HG02759 (cell line): ENCODE measurements at regions not wholly inside any gene's neighbourhood (a gene's known extent, or its start where the extent isn't known, plus 50 kb on each side); places are given as distances from the start of the nearest gene placed in this dataset.
"Not testable (repeated sequence)": the region's sequence is repeated elsewhere in the genome, so short reads cannot be mapped to it uniquely, and the experiment has no call there.

Experiments used
- ATAC-seq: cut with Tn5 transposase; IDR thresholded peaks from one replicate; pipeline ENCODE4 v1.9.1; 2021; ENCODE audit warnings: mild to moderate bottlenecking, moderate library complexity; ENCODE audit not compliant: unreplicated experiment

- ATAC-seq = no peak
Measured at GRCh38 chr6:85772641-85773040, 130.0 kb upstream of the SYNCRIP start.

GRCh38 chr6:85771925-85772430, 129.3 kb upstream of the SYNCRIP start:
- ATAC-seq = no peak

- ATAC-seq = no peak
Measured at GRCh38 chr6:85771455-85771854, 128.8 kb upstream of the SYNCRIP start.

- no peak for ATAC-seq
Measured at GRCh38 chr6:85764844-85765243, 122.2 kb upstream of the SYNCRIP start.

- no peak for ATAC-seq
Measured at GRCh38 chr6:85756982-85757381, 114.3 kb upstream of the SYNCRIP start.

GRCh38 chr6:85754894-85755293, 112.2 kb upstream of the SYNCRIP start:
- no peak for ATAC-seq

GRCh38 chr6:85752602-85753001, 109.9 kb upstream of the SYNCRIP start:
- ATAC-seq = no peak

GRCh38 chr6:85751374-85752055, 108.8 kb upstream of the SYNCRIP start:
- no peak for ATAC-seq

GRCh38 chr6:85750146-85750545, 107.5 kb upstream of the SYNCRIP start:
- not testable (repeated sequence) for ATAC-seq

- no peak for ATAC-seq
Measured at GRCh38 chr6:85749236-85749635, 106.5 kb upstream of the SYNCRIP start.

- no peak for ATAC-seq
Measured at GRCh38 chr6:85747666-85748065, 105.0 kb upstream of the SYNCRIP start.

- no peak for ATAC-seq
Measured at GRCh38 chr6:85747093-85747492, 104.4 kb upstream of the SYNCRIP start.

GRCh38 chr6:85744433-85744970, 101.8 kb upstream of the SYNCRIP start:
- no peak for ATAC-seq

- ATAC-seq = no peak
Measured at GRCh38 chr6:85726206-85726605, 83.5 kb upstream of the SYNCRIP start.

- no peak for ATAC-seq
Measured at GRCh38 chr6:85715797-85716196, 73.1 kb upstream of the SYNCRIP start.

- ATAC-seq = no peak
Measured at GRCh38 chr6:85714893-85715530, 72.3 kb upstream of the SYNCRIP start.

- ATAC-seq = no peak
Measured at GRCh38 chr6:85712346-85712745, 69.7 kb upstream of the SYNCRIP start.

- ATAC-seq = not testable (repeated sequence)
Measured at GRCh38 chr6:85707515-85708145, 64.9 kb upstream of the SYNCRIP start.

- ATAC-seq = no peak
Measured at GRCh38 chr6:85706272-85706671, 63.6 kb upstream of the SYNCRIP start.

- no peak for ATAC-seq
Measured at GRCh38 chr6:85705220-85705619, 62.5 kb upstream of the SYNCRIP start.

- ATAC-seq = no peak
Measured at GRCh38 chr6:85703406-85703805, 60.7 kb upstream of the SYNCRIP start.
